Endodermal cell (in vitro differentiated cells): ENCODE measurements at regions not wholly inside any gene's neighbourhood (a gene's known extent, or its start where the extent isn't known, plus 50 kb on each side); places are given as distances from the start of the nearest gene placed in this dataset.

Source experiments
- DNase-seq: peaks from one replicate; pipeline ENCODE4 v3.0.0-alpha.2; 2017
- H3K27ac ChIP-seq: 2 replicates; pipeline ENCODE4 v1.5.1; 2013; ENCODE audit warnings: mild to moderate bottlenecking, low read depth, low read length, moderate library complexity
- H3K27me3 ChIP-seq: 2 replicates; pipeline ENCODE4 v1.6.1; 2013; ENCODE audit warnings: mild to moderate bottlenecking, low read length, moderate library complexity; ENCODE audit not compliant: insufficient read depth, control insufficient read depth, poor library complexity, severe bottlenecking
- H3K36me3 ChIP-seq: 2 replicates; pipeline ENCODE4 v1.7.0; 2013; ENCODE audit warnings: mild to moderate bottlenecking, low read length, moderate library complexity; ENCODE audit not compliant: control insufficient read depth, insufficient read depth
- H3K4me1 ChIP-seq: one replicate; pipeline ENCODE4 v1.7.0; 2013; ENCODE audit warnings: low read length; ENCODE audit not compliant: control insufficient read depth, insufficient read depth
- H3K4me3 ChIP-seq: 2 replicates; pipeline ENCODE4 v1.5.1; 2013; ENCODE audit warnings: mild to moderate bottlenecking, low read length, moderate library complexity
- H3K9ac ChIP-seq: 2 replicates; pipeline ENCODE4 v1.6.1; 2013; ENCODE audit warnings: mild to moderate bottlenecking, low read length, moderate library complexity; ENCODE audit not compliant: poor library complexity, severe bottlenecking; ENCODE audit errors: extremely low read depth
- H3K9me3 ChIP-seq: 2 replicates; pipeline ENCODE4 v1.6.1; 2013; ENCODE audit warnings: mild to moderate bottlenecking, low read length, moderate library complexity; ENCODE audit not compliant: control insufficient read depth
- H3K27ac Mint-ChIP-seq: 2 replicates; pipeline ENCODE4 v1.8.0; 2020; ENCODE audit warnings: mixed read lengths
- H3K27me3 Mint-ChIP-seq: 2 replicates; pipeline ENCODE4 v1.8.0; 2021; ENCODE audit warnings: mild to moderate bottlenecking, mixed read lengths; ENCODE audit not compliant: insufficient read depth
- H3K36me3 Mint-ChIP-seq: 2 replicates; pipeline ENCODE4 v1.8.0; 2020; ENCODE audit warnings: low read depth, mixed read lengths
- H3K4me1 Mint-ChIP-seq: 2 replicates; pipeline ENCODE4 v1.8.0; 2020; ENCODE audit warnings: mixed read lengths
- H3K4me3 Mint-ChIP-seq: 2 replicates; pipeline ENCODE4 v1.8.0; 2020; ENCODE audit warnings: mild to moderate bottlenecking, moderate library complexity, mixed read lengths
- H3K9me3 Mint-ChIP-seq: 2 replicates; pipeline ENCODE4 v1.8.0; 2020; ENCODE audit warnings: mild to moderate bottlenecking, mixed read lengths
- CTCF ChIP-seq: fragments of 200-600 bp; sonication (generic); conservative IDR thresholded peaks from 2 replicates; pipeline ENCODE4 v1.5.0; 2021; ENCODE audit warnings: antibody characterized with exemption, mild to moderate bottlenecking
- WGBS, 2 experiments: methylation state at CpG; one replicate each; pipeline versions ENCODE4 v1.1.5 to v1.1.7; 2013; ENCODE audit warnings: missing lambda C conversion rate in 2 of 2, mixed read lengths in 1 of 2; ENCODE audit not compliant: insufficient coverage in 1 of 2, insufficient read length in 1 of 2; 5-methylcytosine and 5-hydroxymethylcytosine counted together

- Histone ChIP-seq H3K4me3 (no peak overlapping the region), H3K4me1 (no peaks in the 10 kb centered on the region), H3K36me3 (no peaks in the 10 kb centered on the region), H3K9ac (no peak overlapping the region), H3K9me3 (peaks cover 5% of the 10 kb centered on the region), H3K27ac (no peak overlapping the region), H3K27me3 (no peaks in the 10 kb centered on the region)
- H3K9me3 Mint-ChIP-seq = peaks cover 15% of the 10 kb centered on the region
- H3K36me3 Mint-ChIP-seq = no peaks in the 10 kb centered on the region
- WGBS, 2 experiments = 86 to 93% methylated on average over 4 of the region's 4 CpGs
- no peak overlapping the region for H3K27ac Mint-ChIP-seq
- no peaks in the 10 kb centered on the region for H3K27me3 Mint-ChIP-seq
- no peak for DNase-seq
- no peak for TF ChIP-seq CTCF
- no peaks in the 10 kb centered on the region for H3K4me1 Mint-ChIP-seq
- no peak overlapping the region for H3K4me3 Mint-ChIP-seq
These were observed 308.3 kb upstream of the AJAP1 start for GRCh38 chr1:4346131-4346530.

GRCh38 chr1:4351453-4351852 is 303.0 kb upstream of the AJAP1 start:
- no peaks in the 10 kb centered on the region for H3K27me3 ChIP-seq
- Mint-ChIP-seq H3K27ac (no peak overlapping the region), H3K4me1 (no peaks in the 10 kb centered on the region), H3K4me3 (no peak overlapping the region), H3K36me3 (no peaks in the 10 kb centered on the region), H3K27me3 (no peaks in the 10 kb centered on the region), H3K9me3 (peaks cover 2% of the 10 kb centered on the region)
- no peaks in the 10 kb centered on the region for H3K36me3 ChIP-seq
- no peaks in the 10 kb centered on the region for H3K9me3 ChIP-seq
- DNase-seq = no peak
- no peak overlapping the region for H3K4me3 ChIP-seq
- H3K4me1 ChIP-seq = no peaks in the 10 kb centered on the region
- H3K27ac ChIP-seq = no peak overlapping the region
- 92% methylated on average over 6 of the region's 6 CpGs; no CpG with 5 or more reads in 1 of the 2 experiments for WGBS, 2 experiments
- no peak overlapping the region for H3K9ac ChIP-seq
- no peak for TF ChIP-seq CTCF

GRCh38 chr1:4353090-4353856 is 301.1 kb upstream of the AJAP1 start:
- Mint-ChIP-seq H3K27me3 (peaks cover 5% of the 10 kb centered on the region), H3K4me3 (no peak overlapping the region), H3K4me1 (no peaks in the 10 kb centered on the region), H3K9me3 (peaks cover 2% of the 10 kb centered on the region), H3K27ac (no peak overlapping the region), H3K36me3 (no peaks in the 10 kb centered on the region)
- Histone ChIP-seq H3K36me3 (no peaks in the 10 kb centered on the region), H3K4me1 (no peaks in the 10 kb centered on the region), H3K9me3 (no peaks in the 10 kb centered on the region), H3K4me3 (no peak overlapping the region), H3K9ac (no peak overlapping the region), H3K27ac (no peak overlapping the region), H3K27me3 (no peaks in the 10 kb centered on the region)
- TF ChIP-seq CTCF = no peak
- no peak for DNase-seq
- WGBS, 2 experiments = 83 to 88% methylated on average over 8 to 13 of the region's 13 CpGs
